HG03159 (cell line): ENCODE measurements at regions not wholly inside any gene's neighbourhood (a gene's known extent, or its start where the extent isn't known, plus 50 kb on each side); places are given as distances from the start of the nearest gene placed in this dataset.

Experiments
- ATAC-seq: cut with Tn5 transposase; IDR thresholded peaks from one replicate; pipeline ENCODE4 v1.9.1; 2021; ENCODE audit warnings: mild to moderate bottlenecking, moderate library complexity; ENCODE audit not compliant: unreplicated experiment

DNA sequence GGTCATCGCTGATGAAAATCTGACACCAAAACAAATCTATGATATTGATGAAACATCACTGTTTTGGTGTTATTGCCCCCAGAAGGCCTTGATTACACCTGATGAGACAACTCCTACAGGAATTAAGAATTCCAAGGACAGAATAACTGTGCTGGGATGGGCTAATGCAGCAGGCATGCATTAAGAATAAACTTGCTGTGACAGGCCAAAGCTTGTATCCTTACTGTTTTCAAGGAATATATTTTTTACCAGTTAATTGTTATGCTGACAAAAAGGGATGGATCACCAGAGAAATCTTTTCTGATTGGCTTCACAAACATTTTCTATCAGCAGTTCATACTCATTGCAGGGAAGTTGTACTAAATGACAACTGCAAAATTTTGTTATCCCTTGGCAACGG, 278.2 kb downstream of the IKZF2 start:
- no peak for ATAC-seq

DNA sequence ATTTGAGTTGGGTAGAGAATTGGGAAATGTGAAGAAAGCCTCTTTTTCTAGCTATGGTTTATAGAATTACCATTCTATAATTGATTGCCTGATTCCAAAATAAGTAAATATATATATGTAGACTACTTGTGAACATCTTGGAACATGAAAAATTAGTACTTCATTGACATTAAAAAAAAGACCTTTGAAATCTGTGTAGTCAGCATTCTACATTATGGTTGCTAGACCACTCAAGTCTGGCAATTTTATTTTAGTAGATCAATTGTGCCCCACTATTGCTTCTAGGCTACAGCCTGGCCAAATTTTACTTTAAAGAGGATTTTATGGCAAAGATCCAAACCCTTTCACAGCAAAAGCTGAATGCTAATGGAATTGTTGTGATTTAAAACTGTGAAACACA, 279.8 kb downstream of the IKZF2 start:
- ATAC-seq = no peak

GRCh38 chr2:212864186-212864585, 287.2 kb downstream of the IKZF2 start:
- no peak for ATAC-seq

- no peak for ATAC-seq
Observed at GRCh38 chr2:212863185-212863588, 288.2 kb downstream of the IKZF2 start.

GRCh38 chr2:212858496-212858895, 292.9 kb downstream of the IKZF2 start:
- no peak for ATAC-seq

- ATAC-seq = no peak
Observed at GRCh38 chr2:212854771-212855170, 296.6 kb downstream of the IKZF2 start.

DNA sequence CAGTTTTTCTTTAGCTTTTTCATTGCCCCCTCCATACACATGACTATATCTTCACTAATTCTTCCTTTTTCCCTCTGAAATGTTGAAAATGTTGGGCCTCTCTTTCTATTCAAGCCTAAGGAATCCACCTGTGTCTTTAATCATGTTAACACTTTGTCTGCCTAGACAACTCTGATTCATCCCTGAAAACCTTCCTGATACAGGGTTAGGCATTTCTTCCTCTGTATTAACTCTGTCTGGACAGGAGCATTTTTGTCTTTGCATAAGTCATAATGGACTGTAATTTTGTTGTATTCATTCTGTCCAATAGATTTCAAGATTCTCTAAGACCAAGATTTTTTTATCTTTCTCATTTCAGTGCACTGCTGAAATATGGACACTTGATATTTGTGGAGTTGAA, 297.3 kb downstream of the IKZF2 start:
- no peak for ATAC-seq

DNA sequence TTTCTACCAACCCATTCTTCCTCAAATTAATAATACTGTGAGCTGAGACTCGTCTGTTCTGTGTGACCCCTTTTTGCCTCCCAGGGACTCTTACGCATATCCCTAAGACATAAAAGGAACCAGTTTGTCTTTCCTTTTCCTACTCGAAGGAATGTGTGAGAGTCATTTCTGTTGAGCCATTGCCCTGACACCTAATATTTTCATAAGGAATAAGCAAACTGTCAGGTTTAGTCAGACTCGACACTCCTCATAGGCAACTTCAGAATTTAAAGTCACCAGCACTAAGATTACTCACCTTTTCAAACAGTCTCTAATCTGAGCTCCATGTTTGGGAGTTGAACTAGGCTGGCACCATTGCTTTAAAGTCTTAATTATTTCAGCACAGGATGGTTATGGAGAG, 305.5 kb downstream of the IKZF2 start:
- no peak for ATAC-seq

DNA sequence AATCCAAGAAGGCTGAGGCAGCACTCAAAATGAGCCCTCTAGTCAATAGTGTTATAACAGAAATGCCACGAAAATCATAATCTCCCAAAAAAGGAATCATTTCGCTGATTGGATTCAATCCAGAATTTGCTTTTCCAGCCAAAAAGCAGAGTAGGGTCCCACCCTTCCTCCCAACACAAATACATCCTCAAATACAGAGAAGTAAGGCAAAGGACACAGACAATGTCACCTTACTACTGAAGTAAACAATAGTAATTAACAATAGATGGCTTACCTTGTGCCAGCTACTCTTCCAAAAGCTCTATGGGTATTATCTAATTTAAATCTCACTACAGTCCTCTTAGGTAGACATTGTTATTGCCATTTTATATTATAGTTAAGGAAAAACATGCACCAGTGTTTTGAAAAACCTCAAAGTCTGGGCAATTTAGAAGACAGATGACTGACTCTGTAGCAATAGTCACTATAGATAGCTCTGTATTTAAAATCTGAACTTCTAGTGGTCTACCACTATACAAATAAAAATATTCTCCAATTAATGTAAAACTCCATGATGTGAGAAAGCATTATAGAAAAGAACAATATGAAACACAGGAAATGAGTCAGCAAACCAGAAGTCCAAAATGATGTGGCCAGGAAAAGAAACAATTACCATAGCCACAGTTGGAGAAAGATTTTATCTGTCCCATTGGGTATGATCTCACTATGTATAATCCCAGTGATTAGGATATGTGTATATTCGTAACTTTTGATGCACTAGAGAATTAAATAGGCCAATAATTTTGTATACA, 305.0 kb upstream of the ERBB4 start:
- no peak for ATAC-seq

DNA sequence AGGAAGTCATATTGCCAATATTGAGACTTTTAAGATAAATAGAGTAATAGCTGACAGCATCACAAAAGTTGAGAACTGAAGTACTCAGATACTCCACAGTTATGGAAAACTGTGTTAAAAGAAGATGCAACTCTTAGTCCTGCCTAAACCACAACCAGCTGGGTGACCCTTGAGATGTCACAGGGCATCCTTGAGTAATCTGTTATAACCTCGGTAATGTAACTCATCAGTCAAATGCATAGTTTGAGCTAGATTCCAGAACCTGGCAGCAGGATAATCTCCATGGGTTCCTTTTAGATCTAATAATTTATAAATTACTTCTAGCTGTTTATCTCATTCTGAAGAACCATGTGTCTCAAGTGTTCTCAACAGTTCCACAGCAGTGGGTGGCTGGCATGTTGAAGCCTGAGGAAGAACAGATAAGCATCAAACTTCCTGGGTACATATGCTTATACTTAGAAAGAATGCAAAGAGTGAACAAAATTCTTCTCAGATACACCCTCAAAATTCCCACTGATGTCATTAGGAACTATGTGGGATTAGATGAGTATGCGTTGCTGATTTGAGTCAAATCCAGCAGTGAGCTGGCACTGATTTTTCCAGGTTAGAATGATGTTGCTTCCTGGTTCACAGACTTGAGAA, 304.1 kb upstream of the ERBB4 start:
- no peak for ATAC-seq

DNA sequence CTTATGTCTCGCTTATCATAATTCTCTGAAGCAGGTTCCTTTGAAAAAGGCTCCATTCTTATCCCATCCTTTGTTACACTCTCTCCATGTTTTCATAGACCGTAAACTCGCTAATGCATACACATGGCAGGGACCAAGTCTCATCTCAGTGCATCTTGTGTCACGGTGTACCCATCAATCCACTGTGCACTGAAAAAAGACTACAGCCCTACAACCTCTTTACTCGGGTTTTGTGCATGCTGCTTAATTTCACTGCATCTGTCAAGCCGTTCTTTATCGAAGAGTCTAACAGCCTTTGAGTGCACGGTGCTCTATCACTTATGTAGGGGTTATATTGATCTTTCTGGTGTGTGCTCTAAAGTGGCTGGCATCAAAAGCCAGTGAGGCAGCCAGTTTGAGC, 302.9 kb upstream of the ERBB4 start:
- no peak for ATAC-seq

- ATAC-seq = no peak
Observed at GRCh38 chr2:212832211-212833195, 293.9 kb upstream of the ERBB4 start.

DNA sequence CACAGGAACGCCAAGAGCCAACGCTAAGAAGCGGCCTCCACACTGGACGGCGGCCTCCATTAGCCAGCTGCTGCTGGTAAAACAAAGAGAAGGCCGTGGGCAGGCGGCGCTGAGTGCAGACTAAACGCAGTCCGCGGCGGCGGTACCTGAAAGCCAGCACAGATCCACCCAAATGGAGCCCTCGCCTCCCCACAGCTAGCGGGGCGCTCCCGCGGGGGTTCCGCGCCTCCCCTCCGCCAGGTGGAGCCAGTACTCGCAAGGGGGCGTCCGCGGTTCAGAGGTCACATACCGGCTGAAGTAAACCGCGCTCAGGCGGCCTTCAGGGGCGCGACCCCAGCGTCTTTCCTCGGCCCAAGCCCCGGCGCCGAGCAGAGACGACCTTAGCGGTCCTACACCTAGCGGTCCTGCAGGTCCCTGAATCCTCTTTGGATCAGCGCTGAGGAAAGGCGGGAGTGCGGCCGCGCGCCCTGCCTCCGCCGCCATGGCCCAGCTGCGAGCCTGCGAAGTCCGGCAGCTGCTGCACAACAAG, 293.1 kb upstream of the ERBB4 start:
- ATAC-seq = no peak

DNA sequence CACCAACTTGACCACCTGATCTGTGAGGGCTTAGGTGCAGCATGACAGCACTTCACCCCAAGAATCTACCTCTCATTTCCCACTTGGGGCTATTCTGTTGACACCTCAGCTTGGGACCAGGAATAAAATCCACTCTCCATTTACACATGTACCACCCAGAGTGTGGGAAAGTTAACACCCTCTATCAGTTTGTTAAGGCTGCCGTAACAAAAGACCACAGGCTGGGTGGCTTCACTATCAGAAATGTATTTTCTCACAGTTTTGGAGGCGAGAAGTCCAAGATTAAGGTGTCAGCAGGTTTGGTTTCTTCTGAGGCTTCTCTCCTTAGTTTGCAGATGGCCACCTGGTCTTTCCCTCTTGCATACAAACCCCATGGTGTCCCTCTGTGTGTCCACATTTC, 277.7 kb upstream of the ERBB4 start:
- ATAC-seq = no peak

- ATAC-seq = no peak
Observed at GRCh38 chr2:212815453-212815852, 276.9 kb upstream of the ERBB4 start.

DNA sequence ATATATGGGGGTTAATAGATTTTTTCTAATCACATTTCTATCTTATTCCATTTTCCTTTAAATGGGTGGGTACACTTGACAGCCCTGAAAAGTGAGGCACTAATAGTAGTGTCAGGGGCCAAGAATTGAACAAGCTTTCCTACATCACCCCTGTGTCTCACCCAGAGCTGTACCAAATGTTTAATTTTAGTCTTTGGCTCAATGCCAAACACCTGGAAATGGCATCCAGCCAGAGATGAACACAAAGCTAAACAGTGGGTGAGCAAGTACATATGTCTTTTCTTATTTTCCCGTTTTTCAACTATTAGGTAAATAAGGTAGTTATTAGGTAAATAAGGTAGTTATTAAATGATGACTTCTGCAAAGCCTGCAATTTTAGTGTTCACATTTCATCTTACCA, 276.3 kb upstream of the ERBB4 start:
- no peak for ATAC-seq

- no peak for ATAC-seq
Observed at GRCh38 chr2:212811921-212812320, 273.3 kb upstream of the ERBB4 start.

GRCh38 chr2:212811036-212811805, 272.6 kb upstream of the ERBB4 start:
- ATAC-seq = no peak

GRCh38 chr2:212797484-212798205, 259.0 kb upstream of the ERBB4 start:
- ATAC-seq = no peak

- no peak for ATAC-seq
Observed at GRCh38 chr2:212794471-212794870, 255.9 kb upstream of the ERBB4 start.
